Kidney epithelial cell (primary cell): ENCODE measurements at regions not wholly inside any gene's neighbourhood (a gene's known extent, or its start where the extent isn't known, plus 50 kb on each side); places are given as distances from the start of the nearest gene placed in this dataset.

Experiments used
- DNase-seq: peaks from one replicate; pipeline ENCODE4 v3.0.0-alpha.2; 2010; ENCODE audit warnings: low read depth
- H3K27me3 ChIP-seq: 2 replicates; pipeline ENCODE4 v1.6.0; 2011; ENCODE audit warnings: low read length; ENCODE audit not compliant: control insufficient read depth, insufficient read depth
- H3K36me3 ChIP-seq: 2 replicates; pipeline ENCODE4 v1.5.1; 2011; ENCODE audit warnings: low read length; ENCODE audit not compliant: control insufficient read depth, insufficient read depth
- H3K4me3 ChIP-seq: 2 replicates; pipeline ENCODE4 v1.5.1; 2011; ENCODE audit warnings: low read depth, mild to moderate bottlenecking, control low read depth, low read length
- CTCF ChIP-seq: IDR thresholded peaks from 2 replicates; pipeline ENCODE4 v1.5.1; 2011; ENCODE audit warnings: mild to moderate bottlenecking, moderate library complexity, low read length, control low read depth, inconsistent platforms; ENCODE audit not compliant: insufficient read depth, poor library complexity, severe bottlenecking

- Histone ChIP-seq H3K27me3 (peaks cover 23% of the 10 kb centered on the region), H3K36me3 (no peaks in the 10 kb centered on the region), H3K4me3 (no peak overlapping the region)
- TF ChIP-seq CTCF, result no peak
- no peak for DNase-seq
These were observed 74.1 kb upstream of the GLI2 start for GRCh38 chr2:120661551-120661950.

DNA sequence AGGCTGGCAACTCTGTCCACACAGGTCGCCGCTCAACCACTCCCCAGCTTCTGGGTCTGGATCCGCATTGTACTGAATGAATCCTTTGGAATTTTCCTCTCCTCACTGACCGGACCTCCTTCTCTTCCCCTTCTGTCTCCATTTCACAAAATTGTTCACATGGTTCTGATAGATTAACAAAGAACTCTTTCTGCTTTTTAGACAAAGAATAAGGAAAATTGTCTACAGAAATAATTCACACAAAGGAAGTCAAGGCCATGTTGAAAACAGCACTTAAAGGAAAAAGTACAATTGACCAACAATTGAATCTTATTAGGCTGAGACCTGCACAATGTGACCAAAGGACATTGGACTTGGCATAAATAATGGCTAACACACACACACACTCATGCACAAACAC is 73.6 kb upstream of the GLI2 start:
- peaks cover 23% of the 10 kb centered on the region for H3K27me3 ChIP-seq
- no peak for DNase-seq
- no peak for TF ChIP-seq CTCF

DNA sequence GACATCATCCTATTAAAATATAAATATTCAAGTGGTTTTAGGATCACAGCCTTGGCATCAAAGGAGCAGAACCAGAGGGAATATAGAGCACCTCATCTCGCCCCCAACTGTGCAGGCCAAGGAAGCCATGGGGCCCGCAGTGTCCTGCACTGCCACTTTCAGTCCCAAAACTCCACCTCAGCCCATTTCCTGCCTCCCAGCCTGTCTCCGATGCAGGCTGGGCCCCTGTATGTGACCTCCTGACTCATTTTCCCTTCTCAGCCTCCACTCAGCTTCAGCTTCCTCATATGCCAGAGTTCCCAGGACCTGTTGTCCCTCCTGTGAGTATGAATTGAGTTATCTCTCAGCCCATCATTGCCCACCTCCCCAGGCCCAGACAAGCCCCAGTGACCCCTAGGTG is 72.9 kb upstream of the GLI2 start:
- Histone ChIP-seq H3K4me3 (no peak overlapping the region), H3K27me3 (peaks cover 23% of the 10 kb centered on the region), H3K36me3 (no peaks in the 10 kb centered on the region)
- DNase-seq, result no peak
- no peak for TF ChIP-seq CTCF

More for the DNA sequence above, 73.6 kb upstream of the GLI2 start:
- Histone ChIP-seq H3K4me3 (no peak overlapping the region), H3K36me3 (no peaks in the 10 kb centered on the region)

GRCh38 chr2:120666433-120666832 is 69.2 kb upstream of the GLI2 start:
- no peak for TF ChIP-seq CTCF
- Histone ChIP-seq H3K4me3 (no peak overlapping the region), H3K27me3 (peaks cover 10% of the 10 kb centered on the region), H3K36me3 (no peaks in the 10 kb centered on the region)
- DNase-seq, result no peak

DNA sequence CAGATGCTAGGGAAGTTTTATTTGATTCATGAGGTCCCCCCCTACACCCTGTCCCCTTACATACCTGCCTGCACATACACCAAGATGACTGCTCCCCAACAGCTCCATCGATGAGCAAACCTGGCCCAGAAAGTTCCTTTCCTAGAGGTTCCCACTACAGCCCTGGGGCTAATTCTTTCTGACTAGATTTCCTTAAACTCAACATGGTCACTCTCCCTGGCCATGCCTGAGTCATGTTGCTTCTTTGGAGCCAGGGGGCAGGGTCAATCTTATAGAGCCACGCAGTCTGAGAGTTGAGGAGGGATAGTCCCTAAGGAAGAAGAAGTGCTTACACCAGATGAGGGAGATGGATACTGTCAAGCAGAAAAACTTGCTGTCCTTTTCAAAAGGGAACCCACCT is 67.7 kb upstream of the GLI2 start:
- no peak for DNase-seq
- TF ChIP-seq CTCF, result no peak
- Histone ChIP-seq H3K36me3 (no peaks in the 10 kb centered on the region), H3K4me3 (no peak overlapping the region), H3K27me3 (peaks cover 2% of the 10 kb centered on the region)

DNA sequence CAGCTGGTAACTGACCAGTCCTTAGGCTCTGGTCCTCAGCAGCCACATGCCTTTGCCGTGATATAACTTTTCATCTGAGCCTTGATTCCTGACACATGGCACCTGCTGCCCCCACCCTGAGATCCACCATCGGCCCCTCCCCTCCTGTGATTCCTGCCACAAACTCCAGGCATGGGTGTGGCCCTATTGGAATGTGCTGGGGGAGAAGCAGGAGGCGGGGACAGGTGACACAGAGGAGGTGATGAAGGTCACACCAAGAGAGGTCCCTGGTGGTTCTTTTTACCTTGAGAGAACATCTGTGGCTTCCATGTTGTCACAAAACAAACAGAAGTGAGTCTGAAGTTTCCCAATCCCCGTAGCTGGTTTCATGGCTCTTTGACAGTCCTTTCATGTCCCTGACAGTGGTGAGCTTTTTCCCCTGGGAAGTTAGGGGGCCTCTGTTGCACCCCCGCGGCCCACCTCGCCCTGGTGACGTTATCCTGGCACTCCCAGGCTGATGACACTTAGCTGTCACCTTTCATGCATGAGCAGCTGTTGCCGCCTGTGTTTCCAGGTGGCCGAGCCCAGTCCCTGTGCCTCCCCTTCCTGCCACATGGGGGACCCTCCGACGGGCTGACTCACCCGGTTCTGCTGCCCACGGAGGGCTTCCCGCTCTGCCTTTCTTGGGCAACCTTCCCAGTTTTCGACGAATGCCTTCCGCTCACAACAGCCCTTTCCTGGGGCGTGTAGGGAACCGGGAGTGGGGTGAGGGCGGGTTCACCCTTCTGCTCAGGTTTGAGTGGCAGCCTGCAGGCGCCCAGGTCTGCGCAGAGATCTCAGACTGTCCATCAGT is 66.3 kb upstream of the GLI2 start:
- no peaks in the 10 kb centered on the region for H3K36me3 ChIP-seq
- H3K4me3 ChIP-seq, result no peak overlapping the region
- peak; percentile 62 for TF ChIP-seq CTCF
- H3K27me3 ChIP-seq, result peaks cover 15% of the 10 kb centered on the region
- DNase-seq, result peak; percentile 60
